ENCODE measurements at regions not wholly inside any gene's neighbourhood (a gene's known extent, or its start where the extent isn't known, plus 50 kb on each side); places are given as distances from the start of the nearest gene placed in this dataset.

DNA sequence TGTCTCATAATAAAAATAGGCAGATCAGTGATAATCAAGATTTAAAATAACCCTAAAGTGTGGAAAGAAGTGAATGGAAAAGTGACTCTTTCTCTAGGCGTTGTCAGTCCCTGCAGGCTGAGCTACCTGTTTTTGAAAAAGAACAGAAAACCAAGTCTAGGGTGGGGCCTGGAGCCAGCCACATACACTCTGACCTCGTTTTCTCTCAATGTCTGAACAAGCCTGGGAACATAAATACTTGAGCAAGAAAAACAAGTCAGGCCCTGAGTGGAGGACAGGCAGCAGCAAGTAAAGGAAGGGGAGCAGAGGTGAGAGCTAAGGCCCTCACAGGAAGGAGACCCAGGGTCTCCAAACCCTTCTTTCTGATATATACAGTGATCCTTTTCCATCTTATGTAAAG is 91.7 kb upstream of the HPF1 start:
- TF ChIP-seq, protein P1, sequence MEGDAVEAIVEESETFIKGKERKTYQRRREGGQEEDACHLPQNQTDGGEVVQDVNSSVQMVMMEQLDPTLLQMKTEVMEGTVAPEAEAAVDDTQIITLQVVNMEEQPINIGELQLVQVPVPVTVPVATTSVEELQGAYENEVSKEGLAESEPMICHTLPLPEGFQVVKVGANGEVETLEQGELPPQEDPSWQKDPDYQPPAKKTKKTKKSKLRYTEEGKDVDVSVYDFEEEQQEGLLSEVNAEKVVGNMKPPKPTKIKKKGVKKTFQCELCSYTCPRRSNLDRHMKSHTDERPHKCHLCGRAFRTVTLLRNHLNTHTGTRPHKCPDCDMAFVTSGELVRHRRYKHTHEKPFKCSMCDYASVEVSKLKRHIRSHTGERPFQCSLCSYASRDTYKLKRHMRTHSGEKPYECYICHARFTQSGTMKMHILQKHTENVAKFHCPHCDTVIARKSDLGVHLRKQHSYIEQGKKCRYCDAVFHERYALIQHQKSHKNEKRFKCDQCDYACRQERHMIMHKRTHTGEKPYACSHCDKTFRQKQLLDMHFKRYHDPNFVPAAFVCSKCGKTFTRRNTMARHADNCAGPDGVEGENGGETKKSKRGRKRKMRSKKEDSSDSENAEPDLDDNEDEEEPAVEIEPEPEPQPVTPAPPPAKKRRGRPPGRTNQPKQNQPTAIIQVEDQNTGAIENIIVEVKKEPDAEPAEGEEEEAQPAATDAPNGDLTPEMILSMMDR (IDR thresholded peaks at IDR 0.05) = no peak
- TF ChIP-seq EP300 (IDR thresholded peaks at IDR 0.05) = no peak
- no peak for TF ChIP-seq POLR2A (IDR thresholded peaks at IDR 0.05)
- no peak for TF ChIP-seq POLR2AphosphoS5 (IDR thresholded peaks at IDR 0.05)

Measured in suprapubic skin (tissue), 4 donors.